Skeletal muscle satellite cell (primary cell): ENCODE measurements at regions not wholly inside any gene's neighbourhood (a gene's known extent, or its start where the extent isn't known, plus 50 kb on each side); places are given as distances from the start of the nearest gene placed in this dataset.
"Not testable (repeated sequence)": the region's sequence is repeated elsewhere in the genome, so short reads cannot be mapped to it uniquely, and the experiment has no call there.

Experiments
- H3K27me3 ChIP-seq: 2 replicates; pipeline ENCODE4 v1.7.0; 2013; ENCODE audit warnings: low read length; ENCODE audit not compliant: control insufficient read depth, insufficient read depth
- H3K36me3 ChIP-seq: 2 replicates; pipeline ENCODE4 v1.7.0; 2013; ENCODE audit warnings: mild to moderate bottlenecking, control low read depth, low read length; ENCODE audit not compliant: insufficient read depth
- H3K4me1 ChIP-seq: 2 replicates; pipeline ENCODE4 v1.7.0; 2013; ENCODE audit warnings: low read length; ENCODE audit not compliant: control insufficient read depth, insufficient read depth
- H3K4me2 ChIP-seq: 2 replicates; pipeline ENCODE4 v1.7.0; 2013; ENCODE audit warnings: mild to moderate bottlenecking, low read length
- H3K4me3 ChIP-seq: 2 replicates; pipeline ENCODE4 v1.7.0; 2013; ENCODE audit warnings: low read length
- H3K9ac ChIP-seq: 2 replicates; pipeline ENCODE4 v1.7.0; 2013; ENCODE audit warnings: mild to moderate bottlenecking, low read depth, low read length, moderate library complexity
- H3K9me3 ChIP-seq: replicated peaks from 2 replicates; pipeline ENCODE4 v1.7.0; 2013; ENCODE audit warnings: mild to moderate bottlenecking, control low read depth, low read length

DNA sequence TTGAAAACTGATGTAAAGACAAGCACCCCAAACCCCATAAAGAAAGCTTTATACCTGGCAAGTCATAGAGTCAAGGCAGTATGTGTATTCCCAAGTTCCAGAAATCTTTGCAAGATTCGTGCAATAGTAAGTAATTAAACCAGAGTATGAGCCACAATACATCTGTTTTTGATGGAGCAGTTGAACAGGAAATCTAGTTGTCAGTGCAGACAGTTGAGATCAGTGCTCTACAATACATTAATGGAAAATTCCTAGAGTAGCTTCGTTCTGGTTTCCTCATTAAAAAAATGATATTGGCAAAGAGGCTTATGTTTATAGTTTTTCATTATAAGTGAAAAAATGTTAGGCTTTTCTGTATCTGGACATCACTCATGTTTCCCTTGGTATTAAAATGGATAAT is 575.3 kb downstream of the TRIML1 start:
- H3K4me2 ChIP-seq, result no peak overlapping the region
- H3K27me3 ChIP-seq, result no peaks in the 10 kb centered on the region
- H3K9ac ChIP-seq, result no peak overlapping the region
- H3K9me3 ChIP-seq, result peaks cover 9% of the 10 kb centered on the region
- no peaks in the 10 kb centered on the region for H3K36me3 ChIP-seq
- no peaks in the 10 kb centered on the region for H3K4me1 ChIP-seq
- H3K4me3 ChIP-seq, result no peak overlapping the region

DNA sequence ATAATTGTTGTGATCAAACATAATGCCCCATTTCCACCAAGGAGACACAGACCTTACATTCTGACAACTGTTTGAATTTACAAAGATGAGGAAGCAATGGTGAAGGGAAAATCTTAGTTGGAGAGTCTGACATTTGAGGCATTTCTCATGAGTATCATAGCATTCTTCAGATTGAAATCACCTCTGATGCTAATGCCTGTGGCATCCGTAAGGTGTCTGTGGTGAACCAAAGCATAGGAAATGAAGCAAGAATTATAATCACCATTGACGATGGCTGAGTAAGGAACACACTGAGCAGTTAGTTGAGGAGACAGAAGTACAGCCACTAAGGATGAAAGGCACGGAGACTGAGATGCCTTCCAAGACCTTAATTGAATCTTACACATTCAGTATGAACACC is 575.7 kb downstream of the TRIML1 start:
- Histone ChIP-seq H3K9me3 (peaks cover 9% of the 10 kb centered on the region), H3K36me3 (no peaks in the 10 kb centered on the region), H3K4me3 (no peak overlapping the region), H3K4me2 (no peak overlapping the region), H3K4me1 (no peaks in the 10 kb centered on the region), H3K27me3 (no peaks in the 10 kb centered on the region), H3K9ac (no peak overlapping the region)

GRCh38 chr4:188717661-188718060 is 578.4 kb downstream of the TRIML1 start:
- Histone ChIP-seq H3K4me3 (no peak overlapping the region), H3K36me3 (no peaks in the 10 kb centered on the region), H3K4me1 (no peaks in the 10 kb centered on the region), H3K27me3 (no peaks in the 10 kb centered on the region), H3K9me3 (peaks cover 15% of the 10 kb centered on the region), H3K9ac (no peak overlapping the region), H3K4me2 (no peak overlapping the region)

DNA sequence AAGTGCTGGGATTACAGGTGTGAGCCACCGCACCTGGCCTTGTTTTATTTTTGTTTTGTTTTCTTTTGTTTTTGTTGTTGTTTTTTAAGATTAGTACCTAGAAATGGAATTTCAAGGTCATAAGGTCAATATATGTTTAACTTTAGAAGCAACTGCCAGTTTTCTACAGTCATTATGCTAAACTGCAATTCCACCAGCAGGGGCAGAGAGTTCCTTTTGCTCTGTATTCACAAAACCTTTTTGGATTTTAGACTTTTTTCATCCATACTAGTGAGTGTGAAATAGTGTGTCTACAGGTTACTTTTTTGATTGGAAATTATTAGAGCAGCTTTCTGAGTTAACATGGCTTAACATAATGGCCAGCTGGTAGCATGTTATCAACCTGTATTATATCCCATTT is 580.6 kb downstream of the TRIML1 start:
- H3K4me1 ChIP-seq, result no peaks in the 10 kb centered on the region
- H3K9ac ChIP-seq, result no peak overlapping the region
- peaks cover 9% of the 10 kb centered on the region for H3K9me3 ChIP-seq
- H3K4me3 ChIP-seq, result no peak overlapping the region
- H3K4me2 ChIP-seq, result no peak overlapping the region
- H3K27me3 ChIP-seq, result no peaks in the 10 kb centered on the region
- no peaks in the 10 kb centered on the region for H3K36me3 ChIP-seq

GRCh38 chr4:188722911-188723310 is 583.7 kb downstream of the TRIML1 start:
- H3K36me3 ChIP-seq, result no peaks in the 10 kb centered on the region
- no peaks in the 10 kb centered on the region for H3K27me3 ChIP-seq
- no peak overlapping the region for H3K4me3 ChIP-seq

DNA sequence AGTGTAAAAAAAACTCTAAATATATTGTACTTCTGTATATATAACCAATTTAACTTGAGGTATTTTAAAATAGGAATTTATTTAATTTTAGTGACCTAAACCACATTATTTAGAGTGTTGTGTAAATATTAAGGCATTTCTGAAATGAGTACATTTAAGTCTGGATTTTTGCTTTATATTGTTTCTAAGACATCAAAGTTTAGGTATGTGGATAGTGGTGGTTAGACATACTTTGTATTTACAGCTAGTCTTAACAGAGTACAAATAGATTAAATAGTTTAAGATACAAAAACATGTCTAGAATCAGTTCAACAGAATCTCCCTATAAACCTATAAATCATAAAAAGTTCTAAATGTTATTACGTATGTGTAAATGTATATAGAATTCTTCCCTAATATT is 588.5 kb downstream of the TRIML1 start:
- Histone ChIP-seq H3K9me3 (no peaks in the 10 kb centered on the region), H3K4me3 (no peak overlapping the region), H3K9ac (no peak overlapping the region), H3K4me1 (no peaks in the 10 kb centered on the region), H3K4me2 (no peak overlapping the region), H3K36me3 (no peaks in the 10 kb centered on the region), H3K27me3 (no peaks in the 10 kb centered on the region)

More at GRCh38 chr4:188722911-188723310, 583.7 kb downstream of the TRIML1 start:
- Histone ChIP-seq H3K9ac (no peak overlapping the region), H3K9me3 (peaks cover 6% of the 10 kb centered on the region), H3K4me1 (no peaks in the 10 kb centered on the region), H3K4me2 (no peak overlapping the region)

DNA sequence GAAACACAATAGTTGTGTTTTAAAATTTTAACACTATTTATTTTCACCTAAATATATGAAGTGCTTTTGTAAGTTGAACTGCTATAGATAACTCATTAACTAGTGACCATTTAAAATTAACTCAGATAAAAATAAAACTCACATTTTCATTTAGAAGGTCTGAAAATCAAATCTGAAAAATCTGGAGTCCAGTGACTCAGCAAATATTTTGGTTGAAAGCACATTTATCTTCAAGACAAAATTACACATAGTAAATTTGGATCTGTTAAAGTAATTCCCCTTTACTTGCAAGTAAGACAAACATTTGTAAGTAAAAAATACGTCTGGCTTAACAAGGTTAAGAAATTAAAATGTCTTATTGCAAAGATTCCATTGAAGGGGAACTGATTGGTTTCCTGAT is 589.1 kb downstream of the TRIML1 start:
- Histone ChIP-seq H3K4me1 (no peaks in the 10 kb centered on the region), H3K4me3 (no peak overlapping the region), H3K4me2 (no peak overlapping the region), H3K27me3 (no peaks in the 10 kb centered on the region), H3K9me3 (no peaks in the 10 kb centered on the region), H3K9ac (no peak overlapping the region), H3K36me3 (no peaks in the 10 kb centered on the region)

DNA sequence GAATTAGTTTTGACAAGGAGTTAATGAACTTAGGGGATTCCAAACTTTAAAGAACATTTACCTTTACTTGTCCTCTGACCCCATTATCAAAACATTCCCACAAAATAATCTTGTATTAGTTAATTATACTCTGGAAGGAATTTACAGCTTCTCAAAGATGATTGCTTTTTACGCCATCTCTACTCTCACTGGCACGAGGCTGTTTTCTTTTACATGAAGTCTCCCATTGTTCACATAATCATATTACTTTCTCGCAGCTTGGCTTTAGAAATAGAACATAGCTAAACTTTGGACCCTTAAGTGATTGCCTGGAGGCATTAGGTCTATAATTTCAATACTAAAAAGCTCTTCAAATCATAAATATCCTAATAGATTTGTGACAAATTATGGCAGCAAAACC is 592.9 kb downstream of the TRIML1 start:
- Histone ChIP-seq H3K36me3 (no peaks in the 10 kb centered on the region), H3K4me1 (no peaks in the 10 kb centered on the region), H3K9me3 (no peaks in the 10 kb centered on the region), H3K9ac (no peak overlapping the region), H3K4me3 (no peak overlapping the region), H3K4me2 (no peak overlapping the region), H3K27me3 (no peaks in the 10 kb centered on the region)

DNA sequence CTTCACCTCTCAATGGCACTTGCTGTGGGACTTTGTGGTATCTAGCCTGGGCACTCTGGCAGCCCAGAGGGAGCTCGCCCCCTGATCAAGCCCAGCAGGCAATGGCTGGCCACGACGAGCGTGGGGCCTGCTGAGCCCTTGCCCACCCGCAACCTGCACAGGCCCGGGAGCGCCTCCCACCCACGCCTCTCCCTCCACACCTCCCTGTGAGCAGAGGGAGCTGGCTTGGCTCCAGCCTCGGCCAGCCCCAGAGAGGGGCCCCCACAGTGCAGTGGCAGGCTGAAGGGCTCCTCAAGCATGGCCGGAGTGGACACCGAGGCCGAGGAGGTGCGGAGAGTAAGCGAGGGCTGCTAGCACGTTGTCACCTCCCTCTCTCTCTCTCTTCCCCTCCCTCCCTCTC is 595.8 kb downstream of the TRIML1 start:
- H3K9ac ChIP-seq, result no peak overlapping the region
- no peaks in the 10 kb centered on the region for H3K4me1 ChIP-seq
- H3K9me3 ChIP-seq, result no peaks in the 10 kb centered on the region
- H3K36me3 ChIP-seq, result no peaks in the 10 kb centered on the region
- no peaks in the 10 kb centered on the region for H3K27me3 ChIP-seq
- no peak overlapping the region for H3K4me3 ChIP-seq
- H3K4me2 ChIP-seq, result no peak overlapping the region

GRCh38 chr4:188737251-188738002 is 598.2 kb downstream of the TRIML1 start:
- no peak overlapping the region for H3K4me2 ChIP-seq
- H3K9ac ChIP-seq, result no peak overlapping the region
- H3K4me3 ChIP-seq, result no peak overlapping the region
- H3K9me3 ChIP-seq, result no peaks in the 10 kb centered on the region
- H3K36me3 ChIP-seq, result no peaks in the 10 kb centered on the region
- no peaks in the 10 kb centered on the region for H3K27me3 ChIP-seq
- no peaks in the 10 kb centered on the region for H3K4me1 ChIP-seq

GRCh38 chr4:188738290-188738689 is 599.0 kb downstream of the TRIML1 start:
- Histone ChIP-seq H3K9ac (peak overlapping the region; percentile 74), H3K4me3 (peak overlapping the region; percentile 65)
- H3K9me3 ChIP-seq, H3K27me3 ChIP-seq, H3K4me2 ChIP-seq, H3K4me1 ChIP-seq, H3K36me3 ChIP-seq: not testable (repeated sequence)

DNA sequence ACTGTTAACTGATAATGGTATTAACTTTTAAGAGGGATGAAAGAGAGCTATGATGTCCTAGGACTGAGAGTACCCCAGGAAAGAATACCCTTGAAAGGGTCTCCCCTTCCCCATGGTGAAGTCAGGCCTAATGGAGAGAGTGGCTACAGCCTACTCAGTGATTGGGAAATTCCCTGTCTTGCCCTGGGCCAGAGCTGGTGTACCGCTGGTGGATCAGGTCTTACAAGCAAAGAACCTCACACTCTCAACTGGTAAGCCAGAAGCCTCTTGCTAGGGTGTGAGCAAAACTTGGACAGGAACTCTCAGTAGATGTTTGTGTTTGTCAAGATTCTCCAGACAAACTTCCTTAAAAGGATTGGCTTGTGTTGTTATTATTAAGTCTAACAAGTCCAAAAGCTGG is 600.9 kb downstream of the TRIML1 start:
- not testable (repeated sequence) for H3K4me3 ChIP-seq, H3K9ac ChIP-seq, H3K36me3 ChIP-seq, H3K4me2 ChIP-seq, H3K4me1 ChIP-seq, H3K9me3 ChIP-seq, H3K27me3 ChIP-seq
